HG02571 (cell line): ENCODE measurements at regions not wholly inside any gene's neighbourhood (a gene's known extent, or its start where the extent isn't known, plus 50 kb on each side); places are given as distances from the start of the nearest gene placed in this dataset.
A peak's percentile ranks its signal among the peaks of the same experiment; 100 is the strongest.

Experiments used
- ATAC-seq: cut with Tn5 transposase; IDR thresholded peaks from one replicate; pipeline ENCODE4 v1.9.1; 2021; ENCODE audit warnings: mild to moderate bottlenecking, moderate library complexity; ENCODE audit not compliant: unreplicated experiment

DNA sequence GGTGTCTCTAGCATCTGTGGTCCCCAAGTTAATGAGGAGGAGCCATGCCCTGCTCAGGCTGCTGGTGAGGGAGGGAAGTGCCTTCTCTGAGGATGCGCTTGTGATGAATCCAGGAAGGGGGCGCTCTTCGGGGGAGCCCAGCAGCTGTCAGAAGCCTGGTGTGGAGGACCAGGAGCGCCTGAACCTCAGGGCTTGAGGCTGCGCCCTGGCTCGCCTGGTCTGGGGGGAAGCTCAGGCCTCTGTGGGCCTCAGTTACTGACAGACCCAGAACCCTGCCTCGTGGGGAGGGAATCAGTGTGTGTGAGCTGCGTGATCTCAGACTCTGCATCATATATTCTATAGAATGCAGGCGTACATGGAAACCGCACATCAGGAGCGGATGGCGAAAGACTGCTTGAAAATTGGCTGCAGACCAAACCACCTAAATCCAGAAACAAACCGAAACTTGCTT is 126.1 kb downstream of the SEC14L1 start:
- ATAC-seq: no peak

DNA sequence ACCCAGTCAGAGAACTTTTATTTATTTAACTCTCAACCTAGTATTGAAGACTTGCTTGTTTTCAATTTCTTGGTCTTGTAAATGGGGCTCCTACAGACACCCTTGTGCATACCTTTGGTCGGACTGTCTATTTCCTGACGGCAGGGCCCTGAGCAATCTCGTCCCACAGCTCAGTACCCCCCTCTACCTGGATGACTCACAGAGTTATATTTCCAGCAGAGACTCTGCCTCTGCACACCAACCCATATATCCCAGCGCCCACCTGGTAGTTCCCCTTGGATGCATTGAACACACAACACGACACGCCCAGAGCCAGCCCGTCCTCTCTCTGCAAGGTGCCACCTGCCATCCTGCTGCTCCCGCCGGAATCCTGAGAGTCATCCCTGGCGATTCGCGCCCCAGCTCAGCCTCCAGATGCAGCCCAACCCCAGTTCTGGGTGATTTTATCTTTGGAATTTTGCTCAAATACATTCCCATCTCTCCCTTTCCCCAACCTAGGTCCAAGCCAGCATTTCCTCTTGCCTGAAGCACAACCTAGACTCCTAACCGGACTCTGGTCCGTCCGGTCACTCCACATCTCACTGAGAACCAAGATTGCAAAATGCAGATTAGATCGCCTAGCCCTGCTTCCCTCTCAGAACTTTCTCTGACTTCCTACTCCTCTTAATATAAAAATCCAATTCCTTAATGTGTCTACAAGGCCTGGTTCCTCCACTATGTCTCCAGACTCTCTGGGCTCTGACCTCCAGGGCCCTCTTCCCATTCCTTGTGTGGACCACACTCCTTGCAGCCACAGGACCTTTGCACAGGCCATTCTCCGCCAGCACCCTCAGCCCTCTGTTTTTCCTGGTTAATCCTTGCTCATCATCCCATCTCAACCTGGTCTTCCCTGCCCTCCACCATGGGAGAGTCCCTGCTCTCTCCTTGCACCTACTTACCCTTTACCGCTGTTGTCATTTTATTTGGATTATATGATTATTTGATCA is 129.2 kb downstream of the SEC14L1 start:
- no peak for ATAC-seq

DNA sequence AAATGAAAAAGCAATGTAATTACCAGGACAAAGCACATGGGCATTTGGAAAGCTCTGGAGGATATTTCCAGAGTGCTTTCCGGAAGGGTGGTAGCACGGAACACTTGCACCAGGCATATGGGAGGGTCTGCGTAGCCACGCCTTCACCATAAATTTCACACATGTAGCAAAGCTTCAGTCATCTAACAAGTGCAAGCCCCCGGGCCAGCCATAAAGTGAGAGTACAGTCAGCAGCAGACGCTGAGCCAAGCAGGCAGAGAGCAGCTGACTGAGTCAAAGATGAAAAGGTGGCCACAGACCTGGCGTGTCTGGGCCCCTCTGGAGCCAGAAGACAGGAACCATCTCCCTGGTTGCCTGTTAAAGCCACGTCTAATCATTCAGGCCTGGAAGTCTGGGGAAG is 130.6 kb downstream of the SEC14L1 start:
- no peak for ATAC-seq

DNA sequence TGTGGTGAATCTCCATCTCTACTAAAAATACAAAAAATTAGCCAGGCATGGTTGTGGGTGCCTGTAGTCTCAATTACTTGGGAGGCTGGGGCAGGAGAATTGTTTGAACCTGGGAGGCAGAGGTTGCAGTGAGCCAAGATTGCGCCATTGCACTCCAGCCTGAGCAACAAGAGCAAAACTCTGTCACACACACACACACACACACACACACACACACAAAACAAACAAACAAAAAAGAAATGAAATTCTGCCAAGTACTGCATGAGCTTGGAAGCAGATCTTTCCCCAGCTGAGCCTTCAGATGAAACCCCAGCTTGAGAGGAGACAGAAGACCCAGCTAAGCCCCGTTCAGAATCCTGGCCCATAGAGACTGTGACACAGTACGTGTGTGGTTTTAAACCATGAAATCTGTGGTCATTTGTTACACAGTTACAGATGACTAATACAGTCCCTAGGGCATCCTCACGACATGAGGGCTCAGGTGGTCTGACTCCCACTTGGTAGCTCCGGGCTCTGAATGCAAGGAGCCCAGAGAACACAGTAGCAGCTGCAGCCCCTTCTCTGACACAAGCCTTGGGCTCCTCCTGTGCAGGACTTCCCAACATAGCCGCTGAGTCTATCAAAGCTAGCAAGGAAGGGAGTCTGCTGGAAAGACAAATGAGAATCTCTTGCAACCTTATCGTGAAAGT is 132.8 kb downstream of the SEC14L1 start:
- no peak for ATAC-seq

DNA sequence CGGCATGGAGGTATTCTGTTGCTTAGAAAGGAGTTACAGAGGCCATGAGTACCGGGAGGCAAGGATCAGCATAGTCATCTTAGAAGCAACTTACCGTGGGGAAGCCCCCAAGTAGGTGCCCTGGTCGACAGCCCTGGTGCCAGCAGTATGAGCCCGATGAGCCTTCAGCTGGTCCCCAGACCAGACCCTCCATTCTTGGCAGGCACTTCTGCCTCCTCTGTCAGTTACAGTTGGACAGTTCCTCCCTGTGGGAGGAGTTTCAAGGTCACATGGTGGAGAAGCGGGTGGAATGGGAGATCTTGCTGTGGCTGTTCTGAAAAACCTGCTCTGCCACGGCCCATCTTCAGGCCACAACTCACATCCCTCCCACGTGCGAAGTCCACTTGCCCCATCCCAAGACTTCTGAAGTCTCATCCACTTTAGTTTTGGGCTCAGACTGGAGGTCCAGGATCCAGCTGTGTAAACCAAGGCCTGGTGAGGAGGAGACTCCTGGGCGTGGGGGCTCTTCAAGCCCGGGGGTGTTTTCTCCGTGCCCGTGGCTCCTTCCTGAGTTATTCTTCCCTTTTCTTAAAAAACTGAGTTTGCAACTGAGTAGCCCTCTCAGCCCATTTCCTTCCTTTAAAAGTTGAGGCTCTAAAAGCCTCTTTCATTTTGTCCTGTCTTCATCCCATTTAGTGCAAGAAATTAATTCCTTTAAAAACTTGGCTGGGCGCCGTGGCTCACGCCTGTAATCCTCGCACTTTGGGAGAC is 133.5 kb downstream of the SEC14L1 start:
- ATAC-seq: no peak

DNA sequence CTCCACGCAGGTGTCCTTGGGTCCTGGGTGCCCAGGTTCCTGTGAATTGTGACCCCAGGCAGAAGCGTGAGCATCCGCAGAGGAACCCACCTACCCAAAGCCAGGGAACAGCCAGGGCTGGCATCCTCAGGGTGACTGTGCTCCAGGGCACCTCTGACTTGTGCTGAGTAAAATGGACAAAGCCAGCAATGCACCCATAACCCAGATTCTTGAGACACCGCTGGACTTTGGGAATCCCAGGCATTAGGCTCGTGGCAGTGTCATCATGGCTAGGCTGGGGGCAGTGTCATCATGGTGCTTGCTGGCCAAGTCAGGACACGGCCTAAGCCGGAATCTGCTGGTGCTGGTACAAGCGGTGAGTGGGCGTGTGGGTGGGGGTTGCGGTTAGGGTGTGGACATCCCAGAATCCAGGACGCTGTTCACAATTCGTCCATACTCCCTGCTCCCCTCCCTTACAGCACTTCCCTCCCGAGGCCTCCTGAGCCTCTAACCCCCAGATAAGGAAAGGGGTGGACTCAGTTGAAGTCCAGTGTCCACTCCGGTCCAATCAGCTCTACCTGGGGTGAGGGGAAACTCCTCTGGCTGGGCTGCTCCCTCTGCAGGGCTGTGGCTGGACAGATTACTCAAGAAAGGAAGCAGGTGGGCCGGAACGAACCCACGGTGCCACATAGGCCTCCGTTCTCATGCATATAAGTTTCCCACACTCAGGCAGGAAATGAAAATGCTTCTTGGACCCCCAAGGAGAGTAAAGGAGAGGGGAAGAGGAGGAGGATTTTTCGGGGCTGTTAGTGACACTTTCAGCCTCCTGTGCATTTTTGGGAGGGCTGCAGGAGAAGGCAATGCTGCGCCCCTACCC is 138.9 kb downstream of the SEC14L1 start:
- no peak for ATAC-seq

DNA sequence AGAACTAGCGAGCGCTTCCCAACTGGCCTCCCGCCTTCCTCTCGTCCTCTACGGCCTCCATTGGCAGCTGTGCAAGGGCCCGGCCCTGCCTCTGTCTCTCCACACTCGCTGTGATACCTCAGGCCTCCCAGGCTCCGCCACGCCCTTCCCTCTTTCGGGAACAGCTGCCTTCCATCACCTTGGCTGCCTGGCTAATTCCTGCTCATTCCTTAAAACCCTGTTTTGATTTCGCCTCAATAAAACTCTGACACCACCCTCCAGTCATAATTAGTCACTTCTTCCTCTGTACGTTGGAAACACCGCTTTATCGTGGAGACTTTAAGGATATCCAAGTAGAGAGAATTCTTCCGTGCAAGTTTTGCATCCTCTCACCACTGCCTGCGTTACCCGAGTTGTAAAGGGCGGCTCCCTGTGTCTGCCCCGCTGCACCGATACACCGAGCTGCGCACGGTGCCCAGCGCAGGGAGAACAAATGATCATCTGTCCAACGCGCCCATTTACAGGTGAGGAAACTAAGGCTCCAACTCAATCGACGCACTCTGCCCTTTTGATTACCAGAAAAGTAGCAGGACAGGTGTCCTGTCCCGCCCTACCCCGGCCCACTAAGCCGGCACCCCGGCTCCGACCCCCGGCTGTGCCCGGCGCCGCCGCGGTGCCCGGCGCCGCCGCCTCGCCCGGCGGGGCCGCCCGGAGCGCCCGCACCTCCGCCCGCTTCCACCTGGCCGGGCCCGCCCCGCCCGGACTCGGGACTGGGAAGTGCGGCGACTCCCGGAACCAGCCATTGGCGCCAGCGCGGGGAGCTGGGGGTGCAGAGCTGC is 139.7 kb downstream of the SEC14L1 start:
- ATAC-seq: peak; percentile 6

DNA sequence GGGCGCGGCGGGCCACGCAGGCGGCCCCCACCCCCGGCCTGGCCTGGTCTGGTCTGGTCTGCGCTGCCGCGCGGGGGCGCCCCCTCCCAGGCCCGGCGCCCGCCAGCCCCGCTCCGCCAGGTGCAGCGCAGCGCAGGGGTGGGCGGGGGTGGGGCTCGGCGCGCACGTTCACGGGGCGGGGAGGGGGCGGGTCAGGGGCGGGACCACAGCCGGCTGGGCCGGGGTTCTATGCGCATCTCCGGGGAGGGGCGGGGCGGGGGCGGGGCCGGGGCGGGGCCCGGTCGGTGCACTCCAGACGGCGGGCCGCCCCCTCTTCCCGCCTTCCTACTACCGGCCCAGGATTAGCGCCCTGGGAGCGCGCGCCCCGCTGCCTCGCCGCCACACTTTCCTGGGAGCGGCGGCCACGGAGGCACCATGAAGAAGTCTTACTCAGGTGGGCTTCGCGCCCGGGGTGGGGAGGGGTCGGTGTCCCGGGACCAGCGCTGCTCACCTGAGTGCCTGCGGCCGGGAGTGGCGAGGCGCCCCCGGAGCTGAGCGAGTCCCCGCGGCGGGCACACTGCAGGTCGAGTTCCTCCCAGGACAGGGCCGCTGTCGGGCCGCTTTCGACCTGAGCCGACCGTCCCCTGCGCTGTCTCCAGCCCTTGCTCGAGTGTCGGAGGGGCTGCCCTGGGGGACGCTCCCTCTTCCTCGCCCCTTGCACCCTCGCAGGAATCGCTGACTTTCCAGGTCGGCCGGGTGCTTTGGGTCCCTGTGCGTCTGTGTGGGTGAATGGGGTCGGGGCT is 140.5 kb downstream of the SEC14L1 start:
- peak; percentile 60 for ATAC-seq

DNA sequence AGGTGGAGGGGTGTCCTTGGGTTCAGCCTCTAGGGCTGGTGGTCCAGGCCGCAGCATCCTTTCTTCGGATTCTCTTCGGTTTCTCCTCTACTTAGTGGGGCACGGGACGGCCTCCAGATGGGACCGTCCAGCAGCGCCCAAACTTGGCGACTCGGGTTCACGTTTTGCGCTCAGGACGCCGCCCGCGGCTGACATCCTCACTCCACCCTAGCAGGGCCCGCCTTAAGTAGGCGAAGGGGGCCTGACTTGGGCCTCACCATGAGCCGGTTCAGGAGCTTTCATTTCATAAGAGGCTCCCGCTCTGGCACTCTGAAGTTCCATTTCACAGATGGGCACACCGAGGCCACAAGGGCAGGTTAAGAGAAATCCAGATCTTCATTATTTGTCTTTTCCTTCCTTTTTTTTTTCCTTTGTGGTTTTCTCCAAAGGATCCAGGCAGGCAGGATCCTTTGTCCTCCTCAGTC is 141.2 kb downstream of the SEC14L1 start:
- peak; percentile 5 for ATAC-seq

DNA sequence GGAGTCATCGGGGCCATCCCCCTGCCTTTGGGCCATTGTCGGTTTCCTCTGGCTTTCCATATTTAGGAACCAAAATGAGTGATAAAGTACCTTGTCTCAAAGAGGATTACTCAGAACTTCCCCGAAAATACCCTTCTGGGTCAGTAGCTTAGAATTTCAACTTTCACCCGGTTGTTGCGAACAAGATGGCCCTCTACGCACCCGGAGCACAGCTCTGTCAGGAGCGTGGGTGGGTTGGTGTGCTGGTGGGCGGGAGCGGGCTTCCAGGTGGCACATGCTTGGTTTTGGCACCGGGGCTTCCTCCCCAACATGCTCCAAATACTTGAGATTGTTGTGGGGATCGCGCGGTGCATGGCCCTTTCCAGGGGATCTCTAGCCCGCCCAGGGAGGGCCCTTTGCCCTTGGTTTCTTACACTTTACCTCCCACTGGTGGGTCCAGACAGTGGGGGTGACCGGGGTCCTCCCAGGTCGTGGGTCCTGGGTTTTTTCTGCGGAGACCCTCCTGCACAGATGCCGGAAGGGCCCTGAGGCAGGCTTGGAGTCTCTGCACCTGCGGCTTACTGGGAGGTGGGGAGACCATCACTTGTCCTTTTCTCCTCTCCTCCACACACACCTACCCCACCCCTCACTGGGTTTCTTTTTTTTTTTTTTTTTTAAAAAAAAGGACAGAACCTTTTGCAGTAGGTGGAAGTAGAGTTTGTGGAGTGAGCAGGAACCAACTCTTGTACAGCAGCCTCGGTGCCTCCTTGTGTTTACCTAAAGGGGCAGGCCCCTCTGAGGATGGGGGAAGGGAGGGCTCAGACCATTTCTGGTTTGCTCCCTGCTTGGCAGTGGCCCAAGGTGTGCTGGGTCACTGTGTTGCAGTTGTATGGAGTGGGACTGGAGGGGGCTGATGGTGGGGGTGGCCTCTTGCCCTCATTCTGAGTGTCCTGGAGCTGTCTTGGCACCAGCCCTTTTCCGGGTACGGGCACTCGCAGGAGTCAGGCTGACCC is 142.1 kb downstream of the SEC14L1 start:
- ATAC-seq: no peak

DNA sequence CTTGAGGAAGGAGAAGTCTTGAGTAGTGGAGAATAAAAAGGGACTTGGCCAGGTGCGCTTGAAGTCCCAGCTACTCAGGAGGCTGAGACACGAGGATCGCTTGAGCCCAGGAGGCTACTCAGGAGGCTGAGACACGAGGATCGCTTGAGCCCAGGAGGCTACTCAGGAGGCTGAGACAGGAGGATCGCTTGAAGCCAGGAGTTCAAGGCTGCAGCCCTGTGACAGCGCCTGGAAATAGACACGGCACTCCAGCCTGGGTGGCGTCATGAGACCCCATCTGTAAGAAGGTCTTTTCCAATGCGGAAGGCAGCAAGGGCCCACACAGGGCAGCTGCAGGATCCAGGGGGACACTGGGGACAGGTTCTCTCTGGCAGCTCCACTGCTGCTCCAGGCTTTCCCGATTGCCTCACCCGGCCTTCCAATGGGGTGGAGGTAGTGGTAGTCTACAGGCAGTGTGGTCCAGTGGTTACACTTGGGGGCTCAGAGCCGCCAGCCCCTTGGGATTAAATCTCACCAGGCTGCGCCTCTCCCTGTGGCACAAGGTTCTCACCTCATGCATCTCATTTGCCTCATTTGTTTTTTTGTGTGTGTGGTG is 143.4 kb downstream of the SEC14L1 start:
- ATAC-seq: no peak

DNA sequence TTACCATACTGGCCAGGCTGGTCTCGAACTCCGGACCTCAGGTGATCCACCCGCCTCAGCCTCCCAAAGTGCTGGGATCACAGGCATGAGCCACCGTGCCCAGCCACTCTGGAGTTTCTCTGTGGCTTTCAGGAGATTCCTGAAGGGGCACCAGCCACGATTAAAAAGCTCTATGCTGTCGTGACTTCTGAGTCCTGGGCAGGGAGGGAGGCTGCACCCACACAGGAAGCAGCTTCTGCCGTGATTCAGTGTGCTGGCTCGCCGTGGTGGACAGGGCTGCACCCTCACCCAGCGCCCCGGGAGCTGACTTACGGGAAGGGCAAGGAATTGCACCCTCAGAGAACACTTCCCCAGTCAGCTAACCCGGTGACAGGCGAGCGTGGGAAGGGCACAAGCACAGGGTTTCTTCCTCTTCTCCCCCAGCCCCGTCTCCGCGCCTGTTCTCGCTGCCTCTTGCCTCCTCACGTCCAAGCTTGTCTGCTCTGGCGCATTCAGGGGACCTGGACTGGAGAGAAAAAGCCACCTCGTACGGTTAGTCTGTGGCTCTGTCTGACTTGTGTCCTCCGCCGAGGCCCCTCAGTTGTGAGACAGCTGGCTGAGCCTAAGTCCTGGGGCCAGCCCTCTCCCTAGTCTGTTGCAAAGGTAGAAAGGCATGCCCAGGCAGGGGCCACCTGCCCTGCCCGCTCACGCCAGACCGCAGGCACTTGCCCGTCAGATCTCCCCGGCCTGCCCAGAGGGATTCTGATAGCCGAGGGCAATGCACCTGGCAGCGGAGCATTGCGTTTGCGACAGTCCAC is 145.0 kb downstream of the SEC14L1 start:
- ATAC-seq: no peak

DNA sequence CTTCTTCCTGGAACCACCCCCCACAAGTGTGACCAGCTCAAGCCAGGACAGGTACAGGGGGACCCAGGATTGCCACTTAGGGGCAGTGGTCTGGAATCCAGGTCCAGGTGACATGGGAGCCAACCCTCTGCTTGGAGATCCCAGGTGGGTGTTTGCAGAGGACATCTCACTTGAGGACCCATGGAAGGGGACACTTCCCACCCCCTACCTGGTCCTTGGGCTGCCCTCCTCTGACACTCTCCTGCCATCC is 145.5 kb downstream of the SEC14L1 start:
- no peak for ATAC-seq

DNA sequence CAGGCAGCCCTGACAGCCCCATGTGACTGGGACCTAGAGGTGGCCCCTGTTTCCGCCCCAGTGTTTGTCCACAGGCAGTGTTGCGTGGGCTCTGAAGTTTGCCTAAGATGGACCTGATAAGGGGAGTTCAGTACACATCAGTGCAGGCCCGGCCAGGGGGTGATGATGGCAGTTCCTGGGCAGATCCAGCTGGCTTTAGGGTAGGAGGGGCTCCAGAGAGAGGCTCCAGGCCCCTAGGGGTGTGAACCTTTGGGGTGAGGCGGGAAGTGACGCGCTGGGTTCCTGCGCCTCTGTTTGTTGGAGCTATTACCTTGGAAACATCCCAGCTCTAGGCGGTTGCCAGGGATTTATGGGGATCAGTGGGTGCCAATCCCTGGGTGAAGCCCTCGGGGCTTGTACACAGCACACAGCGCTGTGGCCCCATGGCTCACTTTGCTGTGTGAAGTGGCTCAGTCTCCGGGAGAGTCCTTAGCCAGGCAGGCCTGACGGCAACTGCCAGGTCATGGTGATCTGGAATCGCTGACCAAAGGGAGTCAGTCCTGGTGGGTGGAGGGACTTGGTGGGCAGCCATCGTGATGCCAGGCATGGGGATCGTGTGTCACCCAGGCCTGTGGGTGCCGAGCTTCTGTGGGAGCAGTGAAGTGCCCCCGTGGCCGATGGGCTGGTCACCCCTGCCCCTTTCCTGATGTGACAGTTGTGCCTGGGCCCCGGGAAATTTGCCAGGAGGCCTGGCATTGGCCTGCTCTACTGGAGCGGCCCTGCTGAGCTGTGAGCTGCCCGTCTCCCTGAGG is 146.1 kb downstream of the SEC14L1 start:
- ATAC-seq: no peak

DNA sequence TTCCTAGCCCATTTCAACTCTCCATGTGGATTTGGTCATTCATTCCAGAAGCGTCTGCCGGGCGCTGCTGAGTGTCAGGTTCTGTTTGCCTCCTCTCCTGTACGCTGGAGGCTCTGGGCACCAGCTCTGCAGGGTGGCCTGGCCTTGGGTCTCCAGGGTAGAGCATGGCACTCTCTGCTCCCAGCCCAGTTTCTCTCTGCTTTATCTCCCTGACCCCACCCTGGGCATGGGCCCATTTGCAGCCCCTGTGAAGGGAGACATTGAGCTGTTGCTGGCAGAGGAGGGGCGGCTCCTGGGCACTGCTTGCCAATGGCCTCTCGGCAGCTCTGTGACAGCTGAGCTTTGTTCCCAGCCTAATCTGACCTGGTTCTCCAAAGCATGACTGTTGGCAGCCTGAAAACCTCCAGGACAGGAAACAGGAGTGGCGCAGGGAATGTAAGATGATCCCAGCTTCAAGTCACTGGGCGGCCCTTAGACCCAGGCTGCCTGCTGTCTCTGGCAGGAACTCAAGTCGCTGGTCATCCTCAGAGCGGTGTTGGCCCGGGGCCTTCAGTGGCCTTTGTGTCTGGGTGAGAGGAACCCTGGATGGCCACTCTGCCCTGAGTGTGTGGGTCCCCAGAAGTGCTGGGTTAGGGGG is 146.8 kb downstream of the SEC14L1 start:
- ATAC-seq: no peak
